ENCODE measurements at regions not wholly inside any gene's neighbourhood (a gene's known extent, or its start where the extent isn't known, plus 50 kb on each side); places are given as distances from the start of the nearest gene placed in this dataset.

GRCh38 chr5:126716861-126717260 lies 60.1 kb upstream of the LMNB1 start:
- no peak for TF ChIP-seq EZH2phosphoT487 (IDR thresholded peaks at IDR 0.05; ENCODE audit: insufficient read depth, low read depth)
- no peak for TF ChIP-seq EZH2 (IDR thresholded peaks at IDR 0.05; ENCODE audit: insufficient read depth, poor library complexity, severe bottlenecking)
- H4K20me1 ChIP-seq (ENCODE audit: insufficient read depth), result no peaks in the 10 kb centered on the region
- no peak overlapping the region for H2AFZ ChIP-seq
- no peak overlapping the region for H3K4me2 ChIP-seq (ENCODE audit: unreplicated experiment)
- no peak overlapping the region for H3K9ac ChIP-seq
- H3K27ac ChIP-seq, result no peak overlapping the region
- no peaks in the 10 kb centered on the region for H3K79me2 ChIP-seq (ENCODE audit: insufficient read depth)
- no peaks in the 10 kb centered on the region for H3K27me3 ChIP-seq (replicated peaks; ENCODE audit: insufficient read depth)
- no peaks in the 10 kb centered on the region for H3K9me3 ChIP-seq (ENCODE audit: low read depth)
- in situ Hi-C loops (cut with MboI), result no loop called here
- H3K4me1 ChIP-seq (ENCODE audit: insufficient read depth), result no peaks in the 10 kb centered on the region
- 87% methylated on average over 10 of the region's 10 CpGs for WGBS, 2 experiments (ENCODE audit: low coverage in 1 of 2, low lambda C conversion rate in 2 of 2, missing lambda C conversion rate in 2 of 2)
- H3F3A ChIP-seq (ENCODE audit: insufficient read depth), result no peaks in the 10 kb centered on the region
- no peaks in the 10 kb centered on the region for H3K9me2 ChIP-seq (ENCODE audit: insufficient read depth)
- H3K36me3 ChIP-seq (ENCODE audit: low read depth), result no peaks in the 10 kb centered on the region
- H3K4me3 ChIP-seq, result no peak overlapping the region
- no peak for DNase-seq

- Histone ChIP-seq H3K4me3 (no peak overlapping the region), H3K9ac (no peak overlapping the region), H3K36me3 (ENCODE audit: low read depth) (no peaks in the 10 kb centered on the region), H3K27me3 (replicated peaks; ENCODE audit: insufficient read depth) (no peaks in the 10 kb centered on the region), H2AFZ (no peak overlapping the region), H3K9me2 (ENCODE audit: insufficient read depth) (no peaks in the 10 kb centered on the region), H4K20me1 (ENCODE audit: insufficient read depth) (no peaks in the 10 kb centered on the region), H3K4me1 (ENCODE audit: insufficient read depth) (no peaks in the 10 kb centered on the region), H3K27ac (no peak overlapping the region), H3K9me3 (ENCODE audit: low read depth) (no peaks in the 10 kb centered on the region), H3F3A (ENCODE audit: insufficient read depth) (no peaks in the 10 kb centered on the region), H3K4me2 (ENCODE audit: unreplicated experiment) (no peak overlapping the region), H3K79me2 (ENCODE audit: insufficient read depth) (no peaks in the 10 kb centered on the region)
- TF ChIP-seq EZH2phosphoT487 (IDR thresholded peaks at IDR 0.05; ENCODE audit: insufficient read depth, low read depth), result no peak
- no peak for TF ChIP-seq EZH2 (IDR thresholded peaks at IDR 0.05; ENCODE audit: insufficient read depth, poor library complexity, severe bottlenecking)
- WGBS, 2 experiments (ENCODE audit: low coverage in 1 of 2, low lambda C conversion rate in 2 of 2, missing lambda C conversion rate in 2 of 2), result 66 to 72% methylated on average over 10 of the region's 10 CpGs
- DNase-seq, result no peak
- in situ Hi-C loops (cut with MboI), result no loop called here
Measured at GRCh38 chr5:126718236-126718868, 58.6 kb upstream of the LMNB1 start.

DNA sequence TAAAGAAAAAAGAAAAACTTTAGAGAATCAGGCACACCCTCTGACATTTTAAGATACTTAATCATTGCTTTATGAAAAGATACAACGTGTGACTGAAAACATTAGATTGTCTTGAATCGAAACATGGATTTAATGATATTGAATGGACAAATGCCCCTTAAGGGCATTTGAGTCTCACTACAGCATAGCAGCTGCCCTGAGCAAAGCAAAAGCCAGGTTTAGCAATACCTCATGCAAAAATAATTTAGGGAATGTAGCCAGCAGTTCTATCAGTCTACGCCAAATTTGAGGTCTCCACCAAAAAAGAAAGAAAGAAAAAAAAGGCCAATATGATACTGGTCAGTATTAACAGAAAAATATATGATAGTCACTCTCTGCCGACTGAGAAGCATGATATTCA lies 56.6 kb upstream of the LMNB1 start:
- no peaks in the 10 kb centered on the region for H4K20me1 ChIP-seq (ENCODE audit: insufficient read depth)
- H3K4me1 ChIP-seq (ENCODE audit: insufficient read depth), result no peaks in the 10 kb centered on the region
- no peak overlapping the region for H3K9ac ChIP-seq
- no peaks in the 10 kb centered on the region for H3K9me3 ChIP-seq (ENCODE audit: low read depth)
- H3K27me3 ChIP-seq (replicated peaks; ENCODE audit: insufficient read depth), result no peaks in the 10 kb centered on the region; the same call in 1 of the 2 replicates
- 40 to 43% methylated on average over 4 of the region's 4 CpGs for WGBS, 2 experiments (ENCODE audit: low coverage in 1 of 2, low lambda C conversion rate in 2 of 2, missing lambda C conversion rate in 2 of 2)
- H2AFZ ChIP-seq, result no peak overlapping the region
- H3K9me2 ChIP-seq (ENCODE audit: insufficient read depth), result no peaks in the 10 kb centered on the region
- TF ChIP-seq EZH2 (IDR thresholded peaks at IDR 0.05; ENCODE audit: insufficient read depth, poor library complexity, severe bottlenecking) (no peak), EZH2phosphoT487 (IDR thresholded peaks at IDR 0.05; ENCODE audit: insufficient read depth, low read depth) (no peak)
- DNase-seq, result no peak
- no peak overlapping the region for H3K27ac ChIP-seq
- in situ Hi-C loops (cut with MboI), result no loop called here
- no peak overlapping the region for H3K4me2 ChIP-seq (ENCODE audit: unreplicated experiment)
- no peaks in the 10 kb centered on the region for H3K79me2 ChIP-seq (ENCODE audit: insufficient read depth)
- no peaks in the 10 kb centered on the region for H3F3A ChIP-seq (ENCODE audit: insufficient read depth)
- H3K36me3 ChIP-seq (ENCODE audit: low read depth), result no peaks in the 10 kb centered on the region
- H3K4me3 ChIP-seq, result no peak overlapping the region

DNA sequence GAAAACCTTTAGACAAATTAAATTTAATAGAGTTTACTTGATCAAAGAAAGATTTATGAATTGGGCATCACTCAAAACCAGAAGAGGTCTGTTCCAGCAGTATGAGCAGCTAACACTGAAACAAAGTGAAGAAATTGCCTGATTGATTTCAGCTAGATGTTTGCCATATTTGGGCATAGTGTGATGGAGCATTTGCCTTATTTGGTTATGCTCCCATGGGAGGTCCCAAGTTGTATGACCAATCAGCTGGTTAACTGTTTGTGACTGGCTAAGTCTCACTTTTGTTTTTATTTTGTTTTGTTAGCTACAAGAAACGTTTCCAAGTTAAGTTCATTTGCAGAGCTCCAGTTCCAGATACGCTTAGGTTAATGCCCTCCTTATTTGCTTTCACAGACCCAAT lies 53.3 kb upstream of the LMNB1 start:
- Histone ChIP-seq H3K9me2 (ENCODE audit: insufficient read depth) (no peaks in the 10 kb centered on the region), H3K4me1 (ENCODE audit: insufficient read depth) (no peaks in the 10 kb centered on the region), H4K20me1 (ENCODE audit: insufficient read depth) (no peaks in the 10 kb centered on the region), H3K9me3 (ENCODE audit: low read depth) (no peaks in the 10 kb centered on the region), H3K4me2 (ENCODE audit: unreplicated experiment) (no peak overlapping the region), H3F3A (ENCODE audit: insufficient read depth) (no peaks in the 10 kb centered on the region), H3K4me3 (no peak overlapping the region), H3K79me2 (ENCODE audit: insufficient read depth) (no peaks in the 10 kb centered on the region), H3K9ac (no peak overlapping the region), H2AFZ (no peak overlapping the region), H3K27ac (no peak overlapping the region), H3K27me3 (replicated peaks; ENCODE audit: insufficient read depth) (no peaks in the 10 kb centered on the region; the same call in 1 of the 2 replicates), H3K36me3 (ENCODE audit: low read depth) (no peaks in the 10 kb centered on the region)
- in situ Hi-C loops (cut with MboI), result no loop called here
- 39 to 68% methylated on average over 2 of the region's 2 CpGs for WGBS, 2 experiments (ENCODE audit: low coverage in 1 of 2, low lambda C conversion rate in 2 of 2, missing lambda C conversion rate in 2 of 2)
- no peak for TF ChIP-seq EZH2 (IDR thresholded peaks at IDR 0.05; ENCODE audit: insufficient read depth, poor library complexity, severe bottlenecking)
- TF ChIP-seq EZH2phosphoT487 (IDR thresholded peaks at IDR 0.05; ENCODE audit: insufficient read depth, low read depth), result no peak
- peak; percentile 10 for DNase-seq
